ENCODE measurements at regions not wholly inside any gene's neighbourhood (a gene's known extent, or its start where the extent isn't known, plus 50 kb on each side); places are given as distances from the start of the nearest gene placed in this dataset.

DNA sequence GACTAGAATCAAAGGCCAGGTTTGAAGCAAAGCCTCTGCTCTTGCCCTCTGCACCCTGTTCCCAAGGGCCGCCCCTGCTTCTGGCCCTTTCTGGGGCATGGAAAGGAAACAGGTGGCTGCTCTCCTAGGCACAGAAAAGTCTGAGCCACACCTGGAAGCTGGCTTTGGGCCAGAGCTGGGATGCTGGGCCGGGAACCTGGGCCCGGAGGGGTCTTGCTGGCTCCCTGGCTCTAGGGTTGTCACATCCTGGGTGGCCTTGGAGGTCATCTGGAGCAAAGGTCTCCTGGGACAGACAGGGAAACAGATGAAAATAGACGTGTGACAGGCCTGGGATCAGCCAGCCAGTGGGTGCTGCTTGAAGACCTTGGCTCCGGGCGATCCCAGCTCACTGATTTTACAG lies 74.1 kb upstream of the LHX1 start:
- TF ChIP-seq L3MBTL2 (conservative IDR thresholded peaks at IDR 0.05) (no peak), SP1 (IDR thresholded peaks at IDR 0.05) (no peak), ZNF384 (IDR thresholded peaks at IDR 0.05) (no peak), ARNT (IDR thresholded peaks at IDR 0.05) (no peak), SUZ12 (IDR thresholded peaks at IDR 0.05) (no peak), TARDBP (IDR thresholded peaks at IDR 0.05) (no peak), LEF1 (IDR thresholded peaks at IDR 0.05; ENCODE audit: borderline replicate concordance) (no peak), ELF4 (IDR thresholded peaks at IDR 0.05) (no peak), FOXK2 (IDR thresholded peaks at IDR 0.05) (no peak), FOXA1 (IDR thresholded peaks at IDR 0.05) (no peak), FOXM1 (IDR thresholded peaks at IDR 0.05; ENCODE audit: borderline replicate concordance) (no peak), HDGF (IDR thresholded peaks at IDR 0.05; ENCODE audit: borderline replicate concordance) (no peak), BHLHE40 (IDR thresholded peaks at IDR 0.05; ENCODE audit: borderline replicate concordance) (no peak), NFRKB (IDR thresholded peaks at IDR 0.05) (no peak), CTBP1 (IDR thresholded peaks at IDR 0.05; ENCODE audit: borderline replicate concordance) (no peak)
- TF ChIP-seq, protein P1, sequence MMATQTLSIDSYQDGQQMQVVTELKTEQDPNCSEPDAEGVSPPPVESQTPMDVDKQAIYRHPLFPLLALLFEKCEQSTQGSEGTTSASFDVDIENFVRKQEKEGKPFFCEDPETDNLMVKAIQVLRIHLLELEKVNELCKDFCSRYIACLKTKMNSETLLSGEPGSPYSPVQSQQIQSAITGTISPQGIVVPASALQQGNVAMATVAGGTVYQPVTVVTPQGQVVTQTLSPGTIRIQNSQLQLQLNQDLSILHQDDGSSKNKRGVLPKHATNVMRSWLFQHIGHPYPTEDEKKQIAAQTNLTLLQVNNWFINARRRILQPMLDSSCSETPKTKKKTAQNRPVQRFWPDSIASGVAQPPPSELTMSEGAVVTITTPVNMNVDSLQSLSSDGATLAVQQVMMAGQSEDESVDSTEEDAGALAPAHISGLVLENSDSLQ (IDR thresholded peaks at IDR 0.05) = no peak
- ChIA-PET POLR2A (no interaction called here), CTCF (no interaction called here)
- no peak for DNase-seq (ENCODE audit: extremely low spot score)

- CTCF ChIA-PET = no interaction called here
- no peak for DNase-seq (ENCODE audit: extremely low spot score)
- POLR2A ChIA-PET = no interaction called here
- no peak for TF ChIP-seq ZNF384 (IDR thresholded peaks at IDR 0.05)
- TF ChIP-seq LEF1 (IDR thresholded peaks at IDR 0.05; ENCODE audit: borderline replicate concordance) = no peak
- TF ChIP-seq SUZ12 (IDR thresholded peaks at IDR 0.05) = no peak
Measured at GRCh38 chr17:36863676-36864612, 73.3 kb upstream of the LHX1 start.

DNA sequence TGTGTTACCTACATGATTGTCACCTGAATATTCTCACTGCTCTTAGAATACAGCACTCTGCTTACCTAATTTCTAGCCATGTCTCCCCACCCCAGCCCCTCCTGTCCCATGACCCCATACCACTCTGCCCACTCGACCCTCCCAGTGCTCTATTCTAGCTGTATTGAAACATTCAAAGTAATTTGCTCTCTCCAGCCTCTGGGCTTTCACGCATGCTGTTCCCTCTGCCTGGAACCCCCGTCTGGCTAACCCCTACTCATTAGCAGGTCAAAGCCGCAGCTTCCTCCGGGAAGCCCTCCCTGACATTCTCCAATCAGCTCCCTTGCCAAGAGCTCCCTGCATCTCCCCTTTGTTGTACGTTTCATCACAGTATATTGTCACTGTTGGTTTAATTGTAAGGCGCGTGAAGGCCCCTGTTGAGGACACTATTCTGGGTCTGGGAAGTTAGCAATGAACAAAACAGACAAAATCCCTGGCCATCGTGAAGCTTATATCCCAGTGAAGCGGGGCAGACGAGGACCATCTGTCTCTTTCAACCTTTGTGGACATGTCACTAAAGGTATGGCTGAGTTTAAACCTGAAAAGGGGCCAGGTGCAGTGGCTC lies 72.3 kb upstream of the LHX1 start:
- ChIA-PET POLR2A (no interaction called here), CTCF (no interaction called here)

GRCh38 chr17:36867716-36868341 lies 69.4 kb upstream of the LHX1 start:
- no peak for DNase-seq (ENCODE audit: extremely low spot score)
- CTCF ChIA-PET = no interaction called here
- POLR2A ChIA-PET = no interaction called here
- TF ChIP-seq ARNT (IDR thresholded peaks at IDR 0.05) = no peak
- no peak for TF ChIP-seq BHLHE40 (IDR thresholded peaks at IDR 0.05; ENCODE audit: borderline replicate concordance)
- TF ChIP-seq SUZ12 (IDR thresholded peaks at IDR 0.05) = no peak
- TF ChIP-seq L3MBTL2 (conservative IDR thresholded peaks at IDR 0.05) = no peak
- TF ChIP-seq FOXA1 (IDR thresholded peaks at IDR 0.05) = no peak
- no peak for TF ChIP-seq CTBP1 (IDR thresholded peaks at IDR 0.05; ENCODE audit: borderline replicate concordance)
- TF ChIP-seq TARDBP (IDR thresholded peaks at IDR 0.05) = no peak
- TF ChIP-seq FOXK2 (IDR thresholded peaks at IDR 0.05) = no peak
- no peak for TF ChIP-seq SP1 (IDR thresholded peaks at IDR 0.05)
- no peak for TF ChIP-seq FOXM1 (IDR thresholded peaks at IDR 0.05; ENCODE audit: borderline replicate concordance)
- no peak for TF ChIP-seq ZNF384 (IDR thresholded peaks at IDR 0.05)
- no peak for TF ChIP-seq ELF4 (IDR thresholded peaks at IDR 0.05)
- TF ChIP-seq LEF1 (IDR thresholded peaks at IDR 0.05; ENCODE audit: borderline replicate concordance) = no peak
- TF ChIP-seq HDGF (IDR thresholded peaks at IDR 0.05; ENCODE audit: borderline replicate concordance) = no peak
- TF ChIP-seq NFRKB (IDR thresholded peaks at IDR 0.05) = no peak
- TF ChIP-seq, protein P1 (IDR thresholded peaks at IDR 0.05) = no peak

More for the DNA sequence above, 72.3 kb upstream of the LHX1 start:
- DNase-seq (ENCODE audit: extremely low spot score) = no peak
- TF ChIP-seq ELF4 (IDR thresholded peaks at IDR 0.05) (no peak), TARDBP (IDR thresholded peaks at IDR 0.05) (no peak), ARNT (IDR thresholded peaks at IDR 0.05) (no peak), FOXM1 (IDR thresholded peaks at IDR 0.05; ENCODE audit: borderline replicate concordance) (no peak), NFRKB (IDR thresholded peaks at IDR 0.05) (no peak), FOXK2 (IDR thresholded peaks at IDR 0.05) (no peak), ZNF384 (IDR thresholded peaks at IDR 0.05) (no peak), BHLHE40 (IDR thresholded peaks at IDR 0.05; ENCODE audit: borderline replicate concordance) (no peak), SUZ12 (IDR thresholded peaks at IDR 0.05) (no peak), FOXA1 (IDR thresholded peaks at IDR 0.05) (no peak)
- TF ChIP-seq, protein P1 (IDR thresholded peaks at IDR 0.05) = no peak

DNA sequence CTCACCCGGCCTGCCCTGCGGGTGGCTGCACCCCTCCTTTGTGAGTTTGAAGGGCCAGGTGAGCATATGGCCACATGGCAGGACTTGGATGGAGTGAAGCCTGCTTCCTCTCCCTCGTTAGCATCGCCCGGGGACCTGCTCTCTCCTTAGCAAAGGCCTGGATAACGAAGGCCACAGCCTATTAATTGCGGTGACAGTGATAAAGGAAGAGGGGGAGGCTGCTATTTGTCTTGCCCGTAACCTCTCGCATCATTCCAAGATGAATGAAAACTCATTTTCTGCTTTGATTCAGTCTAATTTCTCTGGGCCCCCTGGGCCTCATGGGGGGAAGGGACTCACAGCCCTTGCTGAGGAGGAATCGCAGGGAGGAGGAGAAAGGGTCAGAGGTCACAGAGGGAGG lies 68.5 kb upstream of the LHX1 start:
- DNase-seq (ENCODE audit: extremely low spot score) = no peak
- CTCF ChIA-PET = no interaction called here
- POLR2A ChIA-PET = no interaction called here
- TF ChIP-seq ELF4 (IDR thresholded peaks at IDR 0.05) (no peak), L3MBTL2 (conservative IDR thresholded peaks at IDR 0.05) (no peak)

GRCh38 chr17:36869441-36869840 lies 67.8 kb upstream of the LHX1 start:
- CTCF ChIA-PET = no interaction called here
- POLR2A ChIA-PET = no interaction called here
- DNase-seq (ENCODE audit: extremely low spot score) = no peak
- TF ChIP-seq ELF4 (IDR thresholded peaks at IDR 0.05) = no peak
- no peak for TF ChIP-seq FOXA1 (IDR thresholded peaks at IDR 0.05)
- TF ChIP-seq FOXK2 (IDR thresholded peaks at IDR 0.05) = no peak
- TF ChIP-seq SP1 (IDR thresholded peaks at IDR 0.05) = no peak
- TF ChIP-seq FOXM1 (IDR thresholded peaks at IDR 0.05; ENCODE audit: borderline replicate concordance) = no peak
- no peak for TF ChIP-seq HDGF (IDR thresholded peaks at IDR 0.05; ENCODE audit: borderline replicate concordance)
- TF ChIP-seq LEF1 (IDR thresholded peaks at IDR 0.05; ENCODE audit: borderline replicate concordance) = no peak
- TF ChIP-seq BHLHE40 (IDR thresholded peaks at IDR 0.05; ENCODE audit: borderline replicate concordance) = no peak
- TF ChIP-seq L3MBTL2 (conservative IDR thresholded peaks at IDR 0.05) = no peak
- TF ChIP-seq TARDBP (IDR thresholded peaks at IDR 0.05) = no peak

Data from HEK293T (cell line).